GM21786 (cell line): ENCODE measurements at regions not wholly inside any gene's neighbourhood (a gene's known extent, or its start where the extent isn't known, plus 50 kb on each side); places are given as distances from the start of the nearest gene placed in this dataset.

Source experiments
- ATAC-seq: cut with Tn5 transposase; IDR thresholded peaks from one replicate; pipeline ENCODE4 v1.9.1; 2021; ENCODE audit not compliant: unreplicated experiment

DNA sequence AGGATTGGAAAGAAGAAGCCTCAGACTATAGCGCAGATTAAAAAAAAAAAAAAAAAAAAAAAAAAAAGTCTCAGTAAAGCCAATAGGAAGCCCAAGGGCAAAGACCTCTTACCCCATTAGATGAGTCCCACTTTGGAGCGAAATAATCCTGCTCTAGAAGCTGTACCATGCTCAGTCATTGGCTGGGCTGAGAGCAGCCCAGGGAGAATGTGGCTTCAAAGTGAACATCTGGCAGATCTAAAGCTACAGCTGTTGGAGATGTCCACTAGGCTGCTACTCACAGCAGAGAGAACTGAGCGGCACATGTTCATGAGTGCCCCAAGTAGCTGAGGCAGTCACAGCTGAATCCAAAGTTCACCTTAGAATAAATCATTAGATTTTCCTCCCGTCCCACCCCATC is 560.9 kb downstream of the MED13L start:
- ATAC-seq: no peak

- ATAC-seq: no peak
Observed at GRCh38 chr12:115712676-115713075, 564.8 kb downstream of the MED13L start.

DNA sequence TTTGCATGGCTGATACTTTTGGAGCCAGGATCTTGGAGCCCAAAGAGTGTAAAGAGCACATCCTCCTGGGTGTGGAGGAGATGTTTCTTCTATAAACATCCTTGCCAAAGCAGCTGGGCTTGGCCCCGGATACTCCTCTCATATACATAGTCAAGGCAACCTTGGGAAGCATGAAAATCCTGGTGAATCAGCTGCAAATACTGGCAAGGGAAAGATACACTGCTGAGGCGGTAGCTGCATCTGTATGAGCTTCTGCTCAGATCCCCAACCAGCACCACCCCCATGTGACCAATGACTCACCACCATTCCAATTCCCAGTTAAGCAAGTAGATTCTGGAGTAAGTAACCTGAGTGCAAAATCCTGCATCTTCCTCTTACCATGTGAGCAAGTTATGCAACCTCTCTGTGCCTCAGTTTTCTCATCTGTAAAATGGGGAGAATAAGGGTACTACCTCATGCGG is 567.4 kb downstream of the MED13L start:
- ATAC-seq: no peak

DNA sequence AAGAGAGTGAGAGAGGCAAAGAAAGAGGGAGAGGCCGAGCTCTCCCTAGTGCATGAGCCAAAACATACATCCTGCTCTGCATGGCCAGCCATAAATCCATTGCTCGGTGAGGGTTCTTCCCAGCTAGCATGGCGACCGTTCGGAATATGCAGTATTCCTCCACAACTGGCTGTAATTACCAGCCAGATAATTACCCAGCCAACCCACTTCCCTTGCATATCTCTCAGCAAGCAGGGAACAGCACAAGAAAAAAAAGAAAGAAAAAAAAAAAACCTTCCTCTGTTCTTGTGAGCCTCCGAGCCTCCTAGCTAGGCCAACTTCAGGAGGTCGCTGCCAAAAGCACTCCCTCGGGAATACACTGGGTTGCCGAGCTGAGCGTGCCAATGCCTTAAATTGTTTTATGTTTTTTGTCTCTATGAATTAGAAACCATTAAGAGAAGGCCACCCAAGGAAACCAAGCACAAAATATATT is 567.9 kb downstream of the MED13L start:
- ATAC-seq: no peak

DNA sequence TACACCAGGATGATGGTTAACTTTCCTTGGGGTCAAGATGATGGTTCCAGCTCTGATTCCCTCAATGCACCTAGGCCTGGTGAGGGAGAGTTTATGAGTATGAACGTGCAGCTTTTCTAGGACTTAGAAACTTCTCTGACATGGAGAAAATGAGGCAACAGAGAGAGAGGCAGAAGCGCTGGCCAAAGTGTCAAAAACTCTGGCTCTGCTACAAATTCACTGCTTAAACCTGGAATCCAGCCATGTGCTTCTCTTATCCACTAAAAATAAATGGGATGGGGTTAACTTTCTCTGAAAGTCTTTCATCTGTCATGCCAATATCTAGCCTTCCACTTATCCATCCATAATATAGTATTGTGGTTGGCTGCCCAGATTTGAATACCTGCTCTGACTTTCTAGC is 568.7 kb downstream of the MED13L start:
- no peak for ATAC-seq

DNA sequence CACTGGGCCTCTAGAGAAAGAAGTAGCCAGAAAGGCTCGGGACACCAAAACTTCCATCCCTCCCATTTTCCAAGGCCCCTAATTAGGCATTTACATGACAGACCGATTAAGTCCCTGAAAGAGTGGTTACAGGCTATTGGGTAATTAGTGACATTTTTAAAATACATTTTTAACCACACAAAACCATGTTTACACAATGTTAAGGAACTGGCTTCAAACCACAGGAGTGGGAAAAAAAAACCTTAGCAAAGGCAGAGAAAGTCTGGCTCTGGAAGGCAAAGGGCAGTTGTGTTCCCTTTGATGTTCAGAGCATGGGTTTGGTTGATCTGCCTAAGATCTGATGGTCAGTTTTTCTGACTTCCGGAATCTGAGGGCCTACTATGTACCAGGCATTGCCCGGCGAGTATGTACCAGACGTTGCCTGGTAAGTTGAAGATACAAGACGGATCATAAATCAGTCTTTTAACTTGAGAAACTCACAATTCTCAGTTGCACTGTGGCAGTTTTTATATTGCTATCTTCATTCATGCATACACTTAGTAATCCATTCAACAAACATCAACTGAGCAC is 576.5 kb downstream of the MED13L start:
- ATAC-seq: no peak

DNA sequence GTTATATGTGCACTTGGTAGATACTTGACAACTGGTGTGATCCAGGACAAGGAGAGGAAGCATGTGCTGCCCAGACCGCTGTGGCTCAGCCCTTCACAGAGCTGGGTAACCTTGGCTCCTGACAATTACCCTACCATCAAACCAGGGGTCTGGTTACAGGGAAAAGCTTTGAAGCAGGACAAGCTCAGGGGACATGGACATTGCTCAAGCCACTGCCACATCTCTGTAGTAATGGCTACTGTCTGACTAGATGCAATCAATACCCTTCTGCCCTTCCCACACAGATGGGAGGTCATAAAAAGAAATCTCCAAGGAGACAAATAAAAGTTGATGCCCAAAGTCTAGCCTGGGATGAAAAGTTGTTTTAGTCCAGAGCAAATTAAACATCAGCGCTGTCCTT is 577.4 kb downstream of the MED13L start:
- ATAC-seq: no peak

- no peak for ATAC-seq
Observed at GRCh38 chr12:115698257-115698656, 579.2 kb downstream of the MED13L start.

DNA sequence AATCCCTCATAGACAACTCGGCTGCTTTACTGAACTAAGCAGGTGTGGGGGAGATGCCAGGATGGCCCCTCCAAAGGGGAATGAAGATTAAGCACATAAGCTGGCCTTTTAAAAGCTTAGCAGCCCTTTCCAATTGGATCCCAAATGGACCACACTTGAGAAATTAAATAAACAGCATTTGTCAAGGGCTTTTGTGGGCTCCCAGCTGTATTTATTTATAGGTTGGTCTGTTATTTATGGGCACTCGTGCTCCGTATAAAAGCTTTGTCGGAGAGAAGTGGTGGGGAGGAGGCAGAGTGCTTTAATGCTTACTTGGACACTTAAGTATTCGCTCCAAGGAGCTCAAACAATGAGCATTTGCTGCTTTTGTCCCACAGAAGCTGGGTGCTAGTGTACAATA is 580.2 kb downstream of the MED13L start:
- ATAC-seq: no peak

- ATAC-seq: no peak
Observed at GRCh38 chr12:115694564-115694963, 582.9 kb downstream of the MED13L start.

- ATAC-seq: no peak
Observed at GRCh38 chr12:115693970-115694369, 583.5 kb downstream of the MED13L start.

DNA sequence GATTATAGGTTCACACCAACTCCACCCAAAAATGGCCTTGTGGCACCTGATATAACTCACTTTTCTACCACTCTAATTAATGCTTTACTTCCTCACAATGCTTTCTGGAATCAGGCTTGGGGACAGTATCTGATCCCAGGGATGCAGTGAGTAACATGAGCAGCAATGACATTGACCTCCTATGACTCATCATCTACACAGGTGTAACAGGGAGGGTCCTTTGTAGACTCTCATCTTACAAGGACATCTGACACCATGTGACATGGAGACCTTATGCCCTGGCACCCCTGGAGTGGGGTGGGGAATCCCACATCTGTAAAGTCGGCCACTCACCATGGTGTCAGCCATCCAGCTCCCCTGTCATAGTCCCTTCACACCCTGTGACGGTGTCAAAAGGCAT is 586.4 kb downstream of the MED13L start:
- ATAC-seq: no peak

GRCh38 chr12:115687094-115687493 is 590.4 kb downstream of the MED13L start:
- no peak for ATAC-seq

- no peak for ATAC-seq
Observed at GRCh38 chr12:115683240-115683780, 594.2 kb downstream of the MED13L start.

- ATAC-seq: no peak
Observed at GRCh38 chr12:115680967-115681366, 596.5 kb downstream of the MED13L start.

GRCh38 chr12:115672506-115673080 is 604.9 kb downstream of the MED13L start:
- ATAC-seq: no peak

DNA sequence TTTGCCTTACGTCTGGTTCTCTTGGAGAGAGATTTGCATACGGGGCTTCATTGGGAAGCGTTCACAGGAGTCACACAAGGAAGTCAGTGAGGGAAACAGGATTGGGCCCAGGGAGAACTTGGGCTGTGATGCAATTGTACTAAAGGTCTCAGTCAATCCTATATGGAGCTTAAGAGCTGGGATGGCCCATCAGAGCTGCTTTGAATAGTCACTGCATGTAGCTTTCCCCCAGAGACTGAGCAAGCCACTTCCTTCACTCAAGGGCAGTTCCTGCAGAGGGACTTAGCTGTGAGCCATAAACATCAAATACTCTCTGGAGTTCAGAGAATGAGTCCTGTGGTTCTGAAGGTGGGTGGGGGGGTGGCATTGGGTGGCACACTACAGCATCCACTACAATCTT is 605.4 kb downstream of the MED13L start:
- no peak for ATAC-seq

GRCh38 chr12:115670869-115671268 is 606.6 kb downstream of the MED13L start:
- no peak for ATAC-seq

DNA sequence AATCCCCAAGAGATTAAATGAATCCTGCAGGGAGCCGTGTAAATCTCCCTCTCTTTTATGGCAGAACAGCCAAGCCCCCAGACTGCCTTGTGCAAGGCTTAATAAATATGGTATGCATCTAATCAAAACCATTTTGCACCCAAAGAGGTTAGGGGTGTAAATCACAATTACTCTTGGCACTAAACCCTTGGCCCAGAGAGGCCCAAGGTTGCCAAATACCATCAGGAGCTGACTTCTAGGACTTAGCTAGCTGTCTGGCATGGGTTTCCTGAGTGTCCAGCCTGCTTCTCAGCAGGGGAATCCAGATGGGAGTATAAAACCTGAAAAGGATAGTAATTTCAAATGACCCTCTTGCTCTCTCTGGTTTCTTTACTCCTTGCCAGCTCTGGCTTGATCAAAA is 610.4 kb downstream of the MED13L start:
- ATAC-seq: no peak

GRCh38 chr12:115666168-115666567 is 611.3 kb downstream of the MED13L start:
- ATAC-seq: no peak

DNA sequence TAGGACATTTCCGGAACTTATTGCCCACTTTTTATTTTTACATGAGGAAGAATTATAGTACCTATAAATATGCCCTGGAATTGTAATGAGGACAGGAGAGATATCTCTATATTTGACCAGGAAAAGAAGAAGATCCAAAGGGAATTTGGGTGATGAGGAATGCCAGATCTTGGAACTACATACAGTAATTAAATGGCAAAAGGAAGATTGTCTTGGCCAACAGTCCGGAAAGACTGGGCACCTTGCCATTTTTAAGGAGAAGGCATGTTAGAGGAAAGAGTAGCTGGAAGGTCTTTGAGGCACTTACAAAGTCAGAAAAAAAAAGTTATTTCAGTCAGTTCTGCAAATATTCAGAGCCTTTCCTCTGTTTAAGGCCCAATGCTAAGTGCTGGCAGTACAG is 616.4 kb downstream of the MED13L start:
- ATAC-seq: no peak

- no peak for ATAC-seq
Observed at GRCh38 chr12:115660211-115660805, 617.2 kb downstream of the MED13L start.
